ENCODE measurements at regions not wholly inside any gene's neighbourhood (a gene's known extent, or its start where the extent isn't known, plus 50 kb on each side); places are given as distances from the start of the nearest gene placed in this dataset.

DNA sequence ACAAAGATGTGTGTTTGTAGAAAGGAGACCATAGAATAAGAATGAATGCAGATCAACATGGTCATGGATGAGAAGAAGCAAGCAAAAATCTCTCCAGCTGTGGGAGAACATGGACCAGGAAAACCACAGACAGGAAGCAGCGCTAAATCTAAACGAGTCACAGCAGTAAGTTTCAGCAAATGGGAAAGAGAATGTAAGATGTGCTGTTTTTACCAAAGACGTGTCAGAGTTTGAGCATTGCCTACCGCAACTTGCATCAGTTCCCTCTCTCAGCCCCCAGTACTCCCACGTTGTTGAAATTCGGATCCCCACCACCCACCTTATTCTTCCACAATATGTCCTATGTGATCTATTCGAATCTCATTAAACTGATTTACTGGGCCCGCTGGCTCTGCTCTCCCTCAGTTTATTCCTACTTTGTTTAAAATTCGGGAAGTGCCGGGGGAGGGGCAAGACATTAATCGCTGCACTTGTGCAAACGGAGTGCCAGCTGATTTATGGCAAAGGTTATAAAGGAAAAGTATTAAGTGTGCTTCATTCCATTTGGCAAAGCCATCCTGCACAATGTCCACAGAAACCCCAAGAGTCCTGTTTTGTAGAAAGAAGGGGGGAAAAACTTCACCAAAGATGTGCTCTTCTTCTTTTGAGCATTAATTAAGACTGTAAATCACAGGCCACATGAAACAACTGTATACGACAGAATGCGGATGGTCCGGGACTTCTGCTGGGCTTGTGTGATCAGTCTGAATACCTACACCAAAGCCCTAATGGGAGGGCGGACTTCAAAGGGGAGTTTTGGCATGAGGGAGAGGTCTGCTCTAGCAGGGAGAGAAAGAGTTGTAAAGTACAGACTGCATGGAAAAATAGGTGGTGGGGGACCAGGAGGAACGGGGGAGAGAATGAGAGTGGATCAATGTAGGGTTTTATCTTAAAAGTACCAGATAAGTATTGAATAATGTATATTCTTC, 59.1 kb upstream of the PRDM1 start:
- no peaks in the 10 kb centered on the region for H3K36me3 ChIP-seq (ENCODE audit: low read depth)
- POLR2A ChIA-PET (ENCODE audit: unreplicated experiment) = no interaction called here
- no peaks in the 10 kb centered on the region for H3F3A ChIP-seq (ENCODE audit: insufficient read depth, low read depth)
- BruUV-seq (replicated peaks) = no TSS peak
- H3K9me2 ChIP-seq (ENCODE audit: insufficient read depth) = no peaks in the 10 kb centered on the region
- TF ChIP-seq, protein P1, sequence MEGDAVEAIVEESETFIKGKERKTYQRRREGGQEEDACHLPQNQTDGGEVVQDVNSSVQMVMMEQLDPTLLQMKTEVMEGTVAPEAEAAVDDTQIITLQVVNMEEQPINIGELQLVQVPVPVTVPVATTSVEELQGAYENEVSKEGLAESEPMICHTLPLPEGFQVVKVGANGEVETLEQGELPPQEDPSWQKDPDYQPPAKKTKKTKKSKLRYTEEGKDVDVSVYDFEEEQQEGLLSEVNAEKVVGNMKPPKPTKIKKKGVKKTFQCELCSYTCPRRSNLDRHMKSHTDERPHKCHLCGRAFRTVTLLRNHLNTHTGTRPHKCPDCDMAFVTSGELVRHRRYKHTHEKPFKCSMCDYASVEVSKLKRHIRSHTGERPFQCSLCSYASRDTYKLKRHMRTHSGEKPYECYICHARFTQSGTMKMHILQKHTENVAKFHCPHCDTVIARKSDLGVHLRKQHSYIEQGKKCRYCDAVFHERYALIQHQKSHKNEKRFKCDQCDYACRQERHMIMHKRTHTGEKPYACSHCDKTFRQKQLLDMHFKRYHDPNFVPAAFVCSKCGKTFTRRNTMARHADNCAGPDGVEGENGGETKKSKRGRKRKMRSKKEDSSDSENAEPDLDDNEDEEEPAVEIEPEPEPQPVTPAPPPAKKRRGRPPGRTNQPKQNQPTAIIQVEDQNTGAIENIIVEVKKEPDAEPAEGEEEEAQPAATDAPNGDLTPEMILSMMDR (conservative IDR thresholded peaks at IDR 0.05) = no peak
- TF ChIP-seq EZH2 (IDR thresholded peaks at IDR 0.05; ENCODE audit: low read depth) = no peak
- H4K20me1 ChIP-seq (ENCODE audit: insufficient read depth) = no peaks in the 10 kb centered on the region
- intact Hi-C loops (cut with micrococcal nuclease; ENCODE audit: unreplicated experiment) = no loop called here
- no peaks in the 10 kb centered on the region for H3K9me3 ChIP-seq (ENCODE audit: insufficient read depth, low read depth)
- no peak overlapping the region for H3K27ac ChIP-seq
- no peaks in the 10 kb centered on the region for H3K79me2 ChIP-seq (ENCODE audit: low read depth)
- H3K4me1 ChIP-seq (replicated peaks; ENCODE audit: insufficient read depth) = no peaks in the 10 kb centered on the region
- CTCF ChIA-PET = no interaction called here
- H3K27me3 ChIP-seq (ENCODE audit: insufficient read depth, low read depth) = no peaks in the 10 kb centered on the region
- no peak overlapping the region for H3K4me3 ChIP-seq
- no peak overlapping the region for H2AFZ ChIP-seq
- no peak overlapping the region for H3K4me2 ChIP-seq
- no peak for DNase-seq

DNA sequence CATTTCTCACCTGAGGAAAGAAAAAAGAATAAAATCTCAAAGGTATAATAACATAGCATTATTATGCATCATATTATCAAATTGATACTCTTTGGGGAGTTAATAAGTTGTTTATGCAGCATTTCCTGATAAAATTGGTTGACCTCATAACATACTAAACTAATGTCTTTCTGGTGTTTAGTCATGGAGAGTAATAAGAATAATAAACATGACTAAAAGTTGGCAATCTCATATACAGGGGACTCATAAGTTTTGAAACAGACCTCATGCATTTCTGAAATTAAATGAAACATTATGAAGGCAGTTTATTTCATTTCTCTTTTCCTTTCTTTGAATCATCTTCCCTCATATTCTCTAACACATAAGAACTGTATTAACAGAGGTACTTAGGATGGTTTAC, 60.5 kb upstream of the PRDM1 start:
- no peak overlapping the region for H3K4me2 ChIP-seq
- no peaks in the 10 kb centered on the region for H3K9me3 ChIP-seq (ENCODE audit: insufficient read depth, low read depth)
- H3F3A ChIP-seq (ENCODE audit: insufficient read depth, low read depth) = no peaks in the 10 kb centered on the region
- no peaks in the 10 kb centered on the region for H3K9me2 ChIP-seq (ENCODE audit: insufficient read depth)
- no peaks in the 10 kb centered on the region for H4K20me1 ChIP-seq (ENCODE audit: insufficient read depth)
- no peak overlapping the region for H3K4me3 ChIP-seq
- TF ChIP-seq, protein P1 (conservative IDR thresholded peaks at IDR 0.05) = no peak
- no peak for TF ChIP-seq EZH2 (IDR thresholded peaks at IDR 0.05; ENCODE audit: low read depth)
- H3K27me3 ChIP-seq (ENCODE audit: insufficient read depth, low read depth) = no peaks in the 10 kb centered on the region
- CTCF ChIA-PET = no interaction called here
- no peaks in the 10 kb centered on the region for H3K4me1 ChIP-seq (replicated peaks; ENCODE audit: insufficient read depth)
- intact Hi-C loops (cut with micrococcal nuclease; ENCODE audit: unreplicated experiment) = no loop called here
- H2AFZ ChIP-seq = no peak overlapping the region
- no peaks in the 10 kb centered on the region for H3K79me2 ChIP-seq (ENCODE audit: low read depth)
- no peaks in the 10 kb centered on the region for H3K36me3 ChIP-seq (ENCODE audit: low read depth)
- no peak for DNase-seq
- H3K27ac ChIP-seq = no peak overlapping the region
- BruUV-seq (replicated peaks) = no TSS peak
- POLR2A ChIA-PET (ENCODE audit: unreplicated experiment) = no interaction called here

DNA sequence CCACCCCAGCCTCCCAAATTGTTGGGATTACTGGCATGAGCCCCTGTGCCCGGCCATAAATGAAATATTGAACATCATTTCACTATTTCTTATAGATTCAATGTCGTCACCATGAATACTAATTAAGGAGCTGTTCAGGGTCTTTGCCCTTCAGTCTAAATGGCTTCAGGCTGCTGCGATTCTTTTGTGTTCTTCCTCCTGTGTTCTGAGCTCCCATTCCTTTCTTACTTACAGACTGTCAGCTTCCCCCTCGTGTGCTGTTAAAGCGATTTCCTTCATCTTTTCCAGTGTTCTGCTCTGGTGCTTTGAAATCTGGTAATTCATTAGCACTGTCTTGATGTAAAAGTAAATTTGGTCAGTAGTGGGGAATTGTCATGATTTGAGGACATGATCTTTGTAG, 63.3 kb upstream of the PRDM1 start:
- H3K4me3 ChIP-seq = no peak overlapping the region
- H3K9me2 ChIP-seq (ENCODE audit: insufficient read depth) = no peaks in the 10 kb centered on the region
- DNase-seq = no peak
- no peaks in the 10 kb centered on the region for H4K20me1 ChIP-seq (ENCODE audit: insufficient read depth)
- intact Hi-C loops (cut with micrococcal nuclease; ENCODE audit: unreplicated experiment) = no loop called here
- H3K4me1 ChIP-seq (replicated peaks; ENCODE audit: insufficient read depth) = no peaks in the 10 kb centered on the region
- H3K4me2 ChIP-seq = no peak overlapping the region
- ChIA-PET POLR2A (ENCODE audit: unreplicated experiment) (no interaction called here), CTCF (no interaction called here)
- TF ChIP-seq EZH2 (IDR thresholded peaks at IDR 0.05; ENCODE audit: low read depth) = no peak
- TF ChIP-seq, protein P1 (conservative IDR thresholded peaks at IDR 0.05) = no peak
- no TSS peak for BruUV-seq (replicated peaks)
- H2AFZ ChIP-seq = no peak overlapping the region
- H3K9me3 ChIP-seq (ENCODE audit: insufficient read depth, low read depth) = no peaks in the 10 kb centered on the region
- H3F3A ChIP-seq (ENCODE audit: insufficient read depth, low read depth) = no peaks in the 10 kb centered on the region
- H3K27me3 ChIP-seq (ENCODE audit: insufficient read depth, low read depth) = no peaks in the 10 kb centered on the region
- no peaks in the 10 kb centered on the region for H3K79me2 ChIP-seq (ENCODE audit: low read depth)
- no peak overlapping the region for H3K27ac ChIP-seq
- no peaks in the 10 kb centered on the region for H3K36me3 ChIP-seq (ENCODE audit: low read depth)

Measured in PC-9 (cell line).